Neural progenitor cell (in vitro differentiated cells): ENCODE measurements at regions not wholly inside any gene's neighbourhood (a gene's known extent, or its start where the extent isn't known, plus 50 kb on each side); places are given as distances from the start of the nearest gene placed in this dataset.

Experiments used
- CTCF ChIP-seq: fragments of 200-600 bp; sonication (generic); IDR thresholded peaks from 2 replicates; pipeline ENCODE4 v1.5.1; 2017; ENCODE audit warnings: antibody characterized with exemption, mild to moderate bottlenecking
- EZH2 ChIP-seq: fragments of 200-600 bp; sonication (generic); IDR thresholded peaks from 2 replicates; pipeline ENCODE4 v1.6.1; 2017; ENCODE audit warnings: antibody characterized with exemption, mild to moderate bottlenecking, moderate library complexity

- TF ChIP-seq EZH2: no peak
- no peak for TF ChIP-seq CTCF
Observed at GRCh38 chr14:61107869-61108493, 126.9 kb downstream of the SLC38A6 start.
